ENCODE measurements at regions not wholly inside any gene's neighbourhood (a gene's known extent, or its start where the extent isn't known, plus 50 kb on each side); places are given as distances from the start of the nearest gene placed in this dataset.

DNA sequence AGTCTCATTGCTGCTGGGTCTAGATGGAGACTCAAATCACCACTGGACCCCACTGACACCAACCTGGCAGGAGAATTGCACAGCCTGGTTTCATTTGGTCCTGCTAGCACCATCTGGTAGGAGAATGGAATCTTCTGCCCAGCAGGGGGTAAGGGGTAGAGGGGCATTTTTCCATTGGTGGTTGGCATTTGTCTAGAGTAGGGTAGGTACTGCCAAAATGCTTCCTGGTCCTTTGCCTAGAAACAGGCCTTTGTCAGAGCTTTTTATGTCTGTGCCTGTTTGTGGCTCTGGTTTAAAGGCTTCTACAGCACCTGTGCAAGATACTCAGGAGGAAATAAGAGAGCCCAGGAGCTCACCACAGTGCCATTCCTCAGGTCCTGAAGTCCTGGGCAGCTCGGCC is 121.3 kb downstream of the KCTD12 start:
- H3K4me1 ChIP-seq, result no peaks in the 10 kb centered on the region
- ATAC-seq, result no peak
- H3K4me3 ChIP-seq, result no peak overlapping the region
- TF ChIP-seq, protein P1, sequence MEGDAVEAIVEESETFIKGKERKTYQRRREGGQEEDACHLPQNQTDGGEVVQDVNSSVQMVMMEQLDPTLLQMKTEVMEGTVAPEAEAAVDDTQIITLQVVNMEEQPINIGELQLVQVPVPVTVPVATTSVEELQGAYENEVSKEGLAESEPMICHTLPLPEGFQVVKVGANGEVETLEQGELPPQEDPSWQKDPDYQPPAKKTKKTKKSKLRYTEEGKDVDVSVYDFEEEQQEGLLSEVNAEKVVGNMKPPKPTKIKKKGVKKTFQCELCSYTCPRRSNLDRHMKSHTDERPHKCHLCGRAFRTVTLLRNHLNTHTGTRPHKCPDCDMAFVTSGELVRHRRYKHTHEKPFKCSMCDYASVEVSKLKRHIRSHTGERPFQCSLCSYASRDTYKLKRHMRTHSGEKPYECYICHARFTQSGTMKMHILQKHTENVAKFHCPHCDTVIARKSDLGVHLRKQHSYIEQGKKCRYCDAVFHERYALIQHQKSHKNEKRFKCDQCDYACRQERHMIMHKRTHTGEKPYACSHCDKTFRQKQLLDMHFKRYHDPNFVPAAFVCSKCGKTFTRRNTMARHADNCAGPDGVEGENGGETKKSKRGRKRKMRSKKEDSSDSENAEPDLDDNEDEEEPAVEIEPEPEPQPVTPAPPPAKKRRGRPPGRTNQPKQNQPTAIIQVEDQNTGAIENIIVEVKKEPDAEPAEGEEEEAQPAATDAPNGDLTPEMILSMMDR (IDR thresholded peaks at IDR 0.05), result no peak
- H3K27ac ChIP-seq, result no peak overlapping the region
- no peaks in the 10 kb centered on the region for H3K9me3 ChIP-seq
- 63 to 88% methylated on average over 1 of the region's 1 CpG for WGBS, 2 donors
- H3K27me3 ChIP-seq, result no peaks in the 10 kb centered on the region
- no peak for FAIRE-seq
- no peak for DNase-seq
- H3K36me3 ChIP-seq, result no peaks in the 10 kb centered on the region
- intact Hi-C loops (cut with DNase I), result no loop called here

DNA sequence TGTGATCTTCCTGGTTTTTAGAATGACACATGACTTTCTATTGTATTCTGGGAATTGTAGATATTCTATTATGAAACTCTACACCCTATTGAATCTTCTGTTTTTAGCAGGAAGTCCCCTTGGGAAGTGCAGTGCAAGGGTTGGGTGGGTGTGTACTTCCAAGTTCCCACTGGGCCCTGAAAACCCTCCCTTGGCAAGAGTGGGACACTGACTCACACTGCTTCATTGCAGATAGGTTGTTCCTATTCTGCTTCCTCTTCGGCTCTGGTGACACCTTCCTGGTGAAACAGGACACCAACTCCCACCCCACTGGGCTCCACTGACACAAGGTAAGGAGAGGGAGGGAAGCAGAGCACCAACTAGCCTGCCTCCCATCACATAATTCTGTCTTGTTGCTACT is 121.8 kb downstream of the KCTD12 start:
- no peak overlapping the region for H3K4me3 ChIP-seq
- TF ChIP-seq, protein P1 (IDR thresholded peaks at IDR 0.05), result no peak
- intact Hi-C loops (cut with DNase I), result no loop called here
- DNase-seq (peak in 2 of 6 donors; percentile 3 to 22), ATAC-seq (peak in 3 of 4 donors; percentile 67 to 80 (median 77)), FAIRE-seq (no peak)
- 33 to 44% methylated on average over 1 of the region's 1 CpG for WGBS, 2 donors
- H3K9me3 ChIP-seq, result no peaks in the 10 kb centered on the region
- no peaks in the 10 kb centered on the region for H3K27me3 ChIP-seq
- H3K36me3 ChIP-seq, result no peaks in the 10 kb centered on the region
- H3K27ac ChIP-seq, result no peak overlapping the region
- no peaks in the 10 kb centered on the region for H3K4me1 ChIP-seq

DNA sequence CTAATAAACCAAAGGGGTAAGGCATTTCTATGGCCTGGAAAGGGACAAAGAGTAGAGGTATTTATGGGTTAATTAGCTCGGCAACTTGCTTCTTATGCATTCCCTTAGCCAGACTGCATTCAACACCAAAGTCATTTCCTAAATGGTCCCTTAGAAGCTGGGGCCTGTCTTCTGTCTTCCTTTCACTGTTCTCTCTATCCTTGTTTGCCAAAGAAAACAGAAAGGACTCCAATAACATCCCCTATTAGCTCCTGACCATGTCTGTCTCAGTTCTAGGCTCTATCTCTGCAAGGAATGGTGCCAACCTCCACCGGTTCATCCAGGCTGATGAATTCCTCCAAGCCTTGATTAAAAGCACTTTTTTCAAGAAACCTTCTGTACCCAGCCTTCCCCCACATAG is 123.5 kb downstream of the KCTD12 start:
- TF ChIP-seq, protein P1 (IDR thresholded peaks at IDR 0.05), result no peak
- 58 to 64% methylated on average over 2 of the region's 2 CpGs for WGBS, 2 donors
- Histone ChIP-seq H3K27ac (no peak overlapping the region), H3K9me3 (no peaks in the 10 kb centered on the region), H3K36me3 (no peaks in the 10 kb centered on the region), H3K4me1 (no peaks in the 10 kb centered on the region), H3K4me3 (no peak overlapping the region), H3K27me3 (no peaks in the 10 kb centered on the region)
- DNase-seq (no peak), ATAC-seq (no peak), FAIRE-seq (no peak)
- intact Hi-C loops (cut with DNase I), result no loop called here

DNA sequence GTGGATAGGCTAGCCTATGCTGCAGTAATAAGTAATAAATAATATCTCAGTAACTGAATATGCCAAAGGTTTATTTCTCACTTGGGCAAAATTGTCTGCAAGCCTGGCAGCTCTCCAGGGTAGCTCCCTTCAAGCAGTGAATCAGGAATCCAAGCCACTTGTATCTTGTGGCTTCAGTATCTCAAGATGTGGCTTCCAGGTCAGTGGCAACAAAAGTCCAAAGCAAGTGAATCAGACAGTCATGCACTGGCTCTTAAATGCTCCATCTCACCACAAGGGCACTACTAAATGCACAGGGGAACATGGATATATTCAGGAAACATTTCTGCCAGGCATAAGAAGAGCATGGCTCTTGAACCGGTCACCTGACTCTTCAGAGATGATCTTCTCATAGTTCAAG is 126.3 kb downstream of the KCTD12 start:
- no peaks in the 10 kb centered on the region for H3K9me3 ChIP-seq
- intact Hi-C loops (cut with DNase I), result no loop called here
- no peak for DNase-seq
- TF ChIP-seq, protein P1 (IDR thresholded peaks at IDR 0.05), result no peak
- no peak for FAIRE-seq
- ATAC-seq, result no peak
- WGBS, 2 donors, result 86 to 100% methylated on average over 1 of the region's 1 CpG
- no peaks in the 10 kb centered on the region for H3K4me1 ChIP-seq
- no peaks in the 10 kb centered on the region for H3K36me3 ChIP-seq
- no peaks in the 10 kb centered on the region for H3K27me3 ChIP-seq
- H3K27ac ChIP-seq, result no peak overlapping the region
- no peak overlapping the region for H3K4me3 ChIP-seq

DNA sequence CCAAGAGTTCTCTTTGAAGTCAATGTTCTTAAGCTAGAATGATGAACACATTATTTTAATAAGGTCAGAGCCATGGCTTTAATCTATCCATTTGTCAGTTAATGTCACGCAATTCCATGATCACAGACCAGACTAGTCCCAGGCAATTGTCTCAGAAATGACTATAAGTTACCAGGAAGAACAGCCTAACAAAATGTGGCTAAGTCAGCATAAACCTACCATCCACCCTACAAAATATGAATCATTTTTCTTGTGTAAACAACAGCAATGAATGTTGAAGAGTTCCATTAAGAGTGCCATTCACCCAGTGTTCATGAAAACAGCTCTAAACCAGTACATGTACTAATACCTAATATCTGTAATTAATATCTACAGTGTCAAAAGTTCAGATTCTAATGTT is 127.5 kb downstream of the KCTD12 start:
- TF ChIP-seq, protein P1 (IDR thresholded peaks at IDR 0.05), result no peak
- Histone ChIP-seq H3K9me3 (no peaks in the 10 kb centered on the region), H3K4me3 (no peak overlapping the region), H3K27me3 (no peaks in the 10 kb centered on the region), H3K36me3 (no peaks in the 10 kb centered on the region), H3K27ac (no peak overlapping the region), H3K4me1 (no peaks in the 10 kb centered on the region)
- ATAC-seq (peak in 1 of 4 donors; percentile 30), DNase-seq (no peak), FAIRE-seq (no peak)
- 82 to 93% methylated on average over 1 of the region's 1 CpG for WGBS, 2 donors
- intact Hi-C loops (cut with DNase I), result no loop called here
